ENCODE measurements at regions not wholly inside any gene's neighbourhood (a gene's known extent, or its start where the extent isn't known, plus 50 kb on each side); places are given as distances from the start of the nearest gene placed in this dataset.

DNA sequence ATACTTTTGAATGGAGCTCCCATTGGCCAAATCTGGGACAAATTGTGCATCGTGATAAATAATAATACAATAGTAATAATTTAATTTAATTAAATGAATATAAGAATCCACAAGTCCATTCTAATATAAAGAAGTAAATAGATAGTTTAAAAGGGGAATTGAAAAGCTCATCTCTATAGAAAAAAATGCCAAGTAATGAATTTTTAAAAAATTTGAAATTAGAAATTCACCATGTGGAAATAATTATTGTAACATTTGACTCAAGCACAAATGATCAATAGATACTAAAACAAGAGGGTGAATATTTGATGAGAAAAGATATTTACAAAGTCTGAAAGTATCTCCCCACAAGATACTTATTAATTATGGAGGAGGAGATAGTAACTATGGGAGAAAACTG lies 467.4 kb downstream of the CETN3 start:
- Histone ChIP-seq H3K4me3 (ENCODE audit: low read length in 3 of 3) (no peak overlapping the region), H3K27ac (ENCODE audit: low read depth in 2 of 2, low read length in 2 of 2) (no peak overlapping the region), H3K9me3 (ENCODE audit: control insufficient read depth in 2 of 3, insufficient read depth in 1 of 3, low read length in 3 of 3) (no peaks in the 10 kb centered on the region), H3K9ac (ENCODE audit: low read length in 3 of 3) (no peak overlapping the region), H3K4me1 (ENCODE audit: control insufficient read depth in 2 of 3, insufficient read depth in 2 of 3, low read depth in 1 of 3, low read length in 3 of 3) (no peaks in the 10 kb centered on the region), H3K27me3 (ENCODE audit: control insufficient read depth, insufficient read depth, low read length) (no peaks in the 10 kb centered on the region), H3K36me3 (ENCODE audit: control insufficient read depth in 2 of 3, insufficient read depth in 3 of 3, low read length in 3 of 3) (no peaks in the 10 kb centered on the region)
- intact Hi-C loops (cut with DNase I): no loop called here
- no peak for DNase-seq
- TF ChIP-seq, protein P1, sequence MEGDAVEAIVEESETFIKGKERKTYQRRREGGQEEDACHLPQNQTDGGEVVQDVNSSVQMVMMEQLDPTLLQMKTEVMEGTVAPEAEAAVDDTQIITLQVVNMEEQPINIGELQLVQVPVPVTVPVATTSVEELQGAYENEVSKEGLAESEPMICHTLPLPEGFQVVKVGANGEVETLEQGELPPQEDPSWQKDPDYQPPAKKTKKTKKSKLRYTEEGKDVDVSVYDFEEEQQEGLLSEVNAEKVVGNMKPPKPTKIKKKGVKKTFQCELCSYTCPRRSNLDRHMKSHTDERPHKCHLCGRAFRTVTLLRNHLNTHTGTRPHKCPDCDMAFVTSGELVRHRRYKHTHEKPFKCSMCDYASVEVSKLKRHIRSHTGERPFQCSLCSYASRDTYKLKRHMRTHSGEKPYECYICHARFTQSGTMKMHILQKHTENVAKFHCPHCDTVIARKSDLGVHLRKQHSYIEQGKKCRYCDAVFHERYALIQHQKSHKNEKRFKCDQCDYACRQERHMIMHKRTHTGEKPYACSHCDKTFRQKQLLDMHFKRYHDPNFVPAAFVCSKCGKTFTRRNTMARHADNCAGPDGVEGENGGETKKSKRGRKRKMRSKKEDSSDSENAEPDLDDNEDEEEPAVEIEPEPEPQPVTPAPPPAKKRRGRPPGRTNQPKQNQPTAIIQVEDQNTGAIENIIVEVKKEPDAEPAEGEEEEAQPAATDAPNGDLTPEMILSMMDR (IDR thresholded peaks at IDR 0.05; ENCODE audit: borderline replicate concordance, extremely low read depth, insufficient read depth): no peak
- FAIRE-seq: no peak

DNA sequence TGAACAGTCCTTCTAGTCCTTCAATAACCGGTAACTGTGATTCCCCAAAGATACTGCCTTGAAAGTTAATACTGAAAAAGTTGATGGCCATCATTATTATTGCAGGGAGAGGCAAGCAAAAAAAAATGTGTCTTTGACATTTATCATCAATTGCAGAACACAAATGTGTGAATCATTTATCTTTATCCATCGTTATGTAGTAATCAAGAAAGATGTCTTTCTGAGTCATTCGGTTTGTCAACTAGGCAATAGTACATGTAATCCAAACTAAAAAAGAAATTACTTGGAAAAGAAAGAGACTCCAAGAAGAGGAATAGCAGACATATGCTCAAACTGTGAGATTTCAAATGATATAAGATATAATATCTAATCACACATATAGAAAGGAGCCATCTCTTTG lies 473.0 kb downstream of the CETN3 start:
- Histone ChIP-seq H3K9ac (ENCODE audit: low read length in 3 of 3) (no peak overlapping the region), H3K9me3 (ENCODE audit: control insufficient read depth in 2 of 3, insufficient read depth in 1 of 3, low read length in 3 of 3) (no peaks in the 10 kb centered on the region), H3K27me3 (ENCODE audit: control insufficient read depth, insufficient read depth, low read length) (no peaks in the 10 kb centered on the region), H3K27ac (ENCODE audit: low read depth in 2 of 2, low read length in 2 of 2) (no peak overlapping the region), H3K36me3 (ENCODE audit: control insufficient read depth in 2 of 3, insufficient read depth in 3 of 3, low read length in 3 of 3) (no peaks in the 10 kb centered on the region), H3K4me3 (ENCODE audit: low read length in 3 of 3) (no peak overlapping the region), H3K4me1 (ENCODE audit: control insufficient read depth in 2 of 3, insufficient read depth in 2 of 3, low read depth in 1 of 3, low read length in 3 of 3) (no peaks in the 10 kb centered on the region)
- TF ChIP-seq, protein P1 (IDR thresholded peaks at IDR 0.05; ENCODE audit: borderline replicate concordance, extremely low read depth, insufficient read depth): no peak
- FAIRE-seq (no peak), DNase-seq (no peak)
- intact Hi-C loops (cut with DNase I): no loop called here

DNA sequence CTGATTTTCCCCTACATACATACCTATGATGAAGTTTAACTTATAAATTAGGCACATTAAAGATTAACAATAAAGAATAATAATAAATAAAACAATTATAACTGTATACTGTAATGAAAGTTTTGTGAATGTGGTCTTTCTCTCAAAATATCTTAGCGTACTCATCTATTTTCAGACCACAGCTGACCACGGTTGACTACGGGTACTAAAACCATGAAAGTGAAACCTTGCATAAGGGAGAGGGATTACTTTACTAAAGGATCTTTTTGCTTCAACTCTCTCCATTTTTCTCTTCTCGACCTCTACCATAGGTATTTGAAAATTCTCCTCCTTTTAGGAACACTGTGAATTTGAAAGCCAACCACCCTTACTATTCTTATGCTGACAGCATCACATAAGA lies 475.5 kb downstream of the CETN3 start:
- intact Hi-C loops (cut with DNase I): no loop called here
- no peaks in the 10 kb centered on the region for H3K27me3 ChIP-seq (ENCODE audit: control insufficient read depth, insufficient read depth, low read length)
- H3K36me3 ChIP-seq (ENCODE audit: control insufficient read depth in 2 of 3, insufficient read depth in 3 of 3, low read length in 3 of 3): no peaks in the 10 kb centered on the region
- no peak overlapping the region for H3K27ac ChIP-seq (ENCODE audit: low read depth in 2 of 2, low read length in 2 of 2)
- no peak overlapping the region for H3K4me3 ChIP-seq (ENCODE audit: low read length in 3 of 3)
- no peaks in the 10 kb centered on the region for H3K9me3 ChIP-seq (ENCODE audit: control insufficient read depth in 2 of 3, insufficient read depth in 1 of 3, low read length in 3 of 3)
- TF ChIP-seq, protein P1 (IDR thresholded peaks at IDR 0.05; ENCODE audit: borderline replicate concordance, extremely low read depth, insufficient read depth): no peak
- FAIRE-seq (no peak), DNase-seq (no peak)
- H3K4me1 ChIP-seq (ENCODE audit: control insufficient read depth in 2 of 3, insufficient read depth in 2 of 3, low read depth in 1 of 3, low read length in 3 of 3): no peaks in the 10 kb centered on the region
- H3K9ac ChIP-seq (ENCODE audit: low read length in 3 of 3): no peak overlapping the region

DNA sequence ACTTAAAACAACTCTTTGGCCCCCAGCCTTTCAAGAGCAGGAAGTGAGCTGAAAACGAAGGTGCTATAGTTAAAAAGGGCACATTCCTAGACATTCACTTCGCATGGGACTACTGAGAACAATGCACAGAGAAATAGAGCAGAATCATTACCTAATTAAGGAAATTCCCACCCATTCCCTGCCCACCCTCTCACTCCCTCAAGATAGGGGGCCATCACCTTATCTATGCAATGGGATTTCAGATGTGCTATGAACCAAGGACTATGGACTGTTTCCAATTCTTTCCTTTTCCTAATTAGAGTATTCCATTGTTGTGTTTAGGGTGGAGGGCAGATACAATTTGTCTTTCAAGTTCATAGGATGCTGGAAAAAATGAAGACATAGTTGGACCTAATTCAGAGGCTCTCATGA lies 476.8 kb downstream of the CETN3 start:
- Histone ChIP-seq H3K36me3 (ENCODE audit: control insufficient read depth in 2 of 3, insufficient read depth in 3 of 3, low read length in 3 of 3) (no peaks in the 10 kb centered on the region), H3K9me3 (ENCODE audit: control insufficient read depth in 2 of 3, insufficient read depth in 1 of 3, low read length in 3 of 3) (no peaks in the 10 kb centered on the region), H3K27ac (ENCODE audit: low read depth in 2 of 2, low read length in 2 of 2) (no peak overlapping the region), H3K9ac (ENCODE audit: low read length in 3 of 3) (no peak overlapping the region), H3K4me1 (ENCODE audit: control insufficient read depth in 2 of 3, insufficient read depth in 2 of 3, low read depth in 1 of 3, low read length in 3 of 3) (no peaks in the 10 kb centered on the region), H3K27me3 (ENCODE audit: control insufficient read depth, insufficient read depth, low read length) (no peaks in the 10 kb centered on the region), H3K4me3 (ENCODE audit: low read length in 3 of 3) (no peak overlapping the region)
- DNase-seq: peak in 1 of 5 donors; percentile 28
- intact Hi-C loops (cut with DNase I): no loop called here
- TF ChIP-seq, protein P1 (IDR thresholded peaks at IDR 0.05; ENCODE audit: borderline replicate concordance, extremely low read depth, insufficient read depth): no peak
- FAIRE-seq: no peak
